ENCODE measurements at regions not wholly inside any gene's neighbourhood (a gene's known extent, or its start where the extent isn't known, plus 50 kb on each side); places are given as distances from the start of the nearest gene placed in this dataset.

DNA sequence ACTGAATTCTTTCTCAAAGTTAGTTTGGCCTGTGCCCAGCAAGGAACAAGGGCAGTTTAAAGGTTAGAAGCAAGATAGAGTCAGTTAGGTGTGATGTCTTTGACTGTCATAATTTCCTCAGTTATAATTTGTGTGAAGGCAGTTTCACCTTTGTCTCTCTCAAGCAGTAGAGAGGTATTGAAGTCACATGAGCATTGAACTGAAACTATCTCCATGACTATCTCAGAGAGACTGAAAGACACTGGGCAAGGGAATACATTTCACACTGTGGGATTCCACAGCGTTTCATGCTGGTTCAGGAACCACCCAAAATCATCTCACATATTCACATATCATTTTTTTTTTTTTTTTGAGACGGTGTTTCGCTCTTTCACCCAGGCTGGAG is 366.1 kb downstream of the PREX1 start:
- H3K4me1 ChIP-seq (ENCODE audit: insufficient read depth, low read length) = no peaks in the 10 kb centered on the region
- H3K36me3 ChIP-seq (ENCODE audit: insufficient read depth, low read length) = no peaks in the 10 kb centered on the region
- H3K9me3 ChIP-seq (ENCODE audit: insufficient read depth, low read length, severe bottlenecking) = no peaks in the 10 kb centered on the region
- H4K20me1 ChIP-seq (ENCODE audit: insufficient read depth, low read length) = no peaks in the 10 kb centered on the region; the same call in 1 of the 2 replicates
- no peaks in the 10 kb centered on the region for H3K27me3 ChIP-seq (ENCODE audit: insufficient read depth, low read length, poor library complexity)
- H3K4me2 ChIP-seq (ENCODE audit: insufficient read depth, low read length) = no peak overlapping the region
- no peak overlapping the region for H2AFZ ChIP-seq (ENCODE audit: low read depth, low read length)
- ATAC-seq (ENCODE audit: insufficient read depth, low read depth) = no peak
- no peaks in the 10 kb centered on the region for H3K79me2 ChIP-seq (ENCODE audit: insufficient read depth, low read length)
- no peak overlapping the region for H3K9ac ChIP-seq (ENCODE audit: low read depth, low read length)
- no peak for TF ChIP-seq EZH2 (IDR thresholded peaks at IDR 0.05; ENCODE audit: borderline replicate concordance, low read depth, low read length, severe bottlenecking)
- H3K4me3 ChIP-seq (ENCODE audit: low read depth in 1 of 2, low read length in 2 of 2) = no peak overlapping the region
- DNase-seq = no peak
- H3K27ac ChIP-seq (ENCODE audit: low read length) = no peak overlapping the region

DNA sequence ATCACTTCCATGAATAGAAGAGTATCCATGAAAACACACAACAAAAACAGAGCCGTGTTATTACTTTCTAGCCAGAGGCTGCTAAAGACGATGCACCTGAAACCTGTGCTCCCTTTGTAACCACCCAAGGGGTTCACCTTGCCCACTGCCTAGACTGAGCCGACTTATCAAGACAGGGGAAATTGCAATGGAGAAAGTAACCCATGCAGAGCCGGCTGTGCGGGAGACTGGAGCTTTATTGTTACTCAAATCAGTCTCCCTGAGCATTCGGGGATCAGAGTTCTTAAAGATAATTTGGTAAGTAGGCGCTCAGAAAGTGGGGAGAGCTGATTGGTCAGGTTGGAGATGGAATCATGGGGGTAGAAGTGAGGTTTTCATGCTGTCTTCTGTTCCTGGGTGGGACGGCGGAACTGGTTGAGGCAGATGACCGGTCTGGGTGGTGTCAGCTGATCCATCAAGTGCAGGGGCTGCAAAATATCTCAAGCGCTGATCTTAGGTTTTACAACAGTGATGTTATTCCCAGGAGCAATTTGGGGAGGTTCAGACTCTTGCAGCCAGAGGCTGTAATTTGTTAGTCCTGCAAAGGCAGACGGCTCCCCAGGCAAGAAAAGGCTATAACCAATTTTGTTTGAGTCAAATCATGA is 366.6 kb downstream of the PREX1 start:
- no peak for ATAC-seq (ENCODE audit: insufficient read depth, low read depth)
- Histone ChIP-seq H3K4me2 (ENCODE audit: insufficient read depth, low read length) (no peak overlapping the region), H3K36me3 (ENCODE audit: insufficient read depth, low read length) (no peaks in the 10 kb centered on the region), H3K4me3 (ENCODE audit: low read depth in 1 of 2, low read length in 2 of 2) (no peak overlapping the region), H3K27ac (ENCODE audit: low read length) (no peak overlapping the region), H3K9ac (ENCODE audit: low read depth, low read length) (no peak overlapping the region), H3K79me2 (ENCODE audit: insufficient read depth, low read length) (no peaks in the 10 kb centered on the region), H3K9me3 (ENCODE audit: insufficient read depth, low read length, severe bottlenecking) (no peaks in the 10 kb centered on the region), H4K20me1 (ENCODE audit: insufficient read depth, low read length) (no peaks in the 10 kb centered on the region; the same call in 1 of the 2 replicates), H3K27me3 (ENCODE audit: insufficient read depth, low read length, poor library complexity) (no peaks in the 10 kb centered on the region), H2AFZ (ENCODE audit: low read depth, low read length) (no peak overlapping the region), H3K4me1 (ENCODE audit: insufficient read depth, low read length) (no peaks in the 10 kb centered on the region)
- no peak for TF ChIP-seq EZH2 (IDR thresholded peaks at IDR 0.05; ENCODE audit: borderline replicate concordance, low read depth, low read length, severe bottlenecking)
- no peak for DNase-seq

DNA sequence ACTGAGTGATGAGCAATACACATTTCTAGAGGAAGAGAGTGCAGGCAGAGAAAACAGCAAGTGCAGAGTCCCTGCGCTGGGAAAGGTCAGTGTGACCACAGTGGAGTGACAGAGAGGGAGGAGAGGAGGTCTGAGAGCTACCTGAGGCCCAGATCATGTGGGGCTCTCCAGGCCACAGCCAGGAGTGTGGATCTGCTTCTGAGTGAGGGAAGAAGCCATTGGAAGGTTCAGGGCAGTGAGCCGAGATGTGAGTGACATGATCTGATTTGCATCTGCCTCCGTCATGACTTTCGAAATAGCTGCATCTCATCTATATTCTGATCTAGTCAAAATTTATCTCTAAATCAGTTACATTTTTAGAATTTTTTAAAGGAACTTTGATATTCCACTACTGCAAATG is 367.1 kb downstream of the PREX1 start:
- H2AFZ ChIP-seq (ENCODE audit: low read depth, low read length) = no peak overlapping the region
- ATAC-seq (ENCODE audit: insufficient read depth, low read depth) (no peak), DNase-seq (no peak)
- no peaks in the 10 kb centered on the region for H3K79me2 ChIP-seq (ENCODE audit: insufficient read depth, low read length)
- TF ChIP-seq, protein P1, sequence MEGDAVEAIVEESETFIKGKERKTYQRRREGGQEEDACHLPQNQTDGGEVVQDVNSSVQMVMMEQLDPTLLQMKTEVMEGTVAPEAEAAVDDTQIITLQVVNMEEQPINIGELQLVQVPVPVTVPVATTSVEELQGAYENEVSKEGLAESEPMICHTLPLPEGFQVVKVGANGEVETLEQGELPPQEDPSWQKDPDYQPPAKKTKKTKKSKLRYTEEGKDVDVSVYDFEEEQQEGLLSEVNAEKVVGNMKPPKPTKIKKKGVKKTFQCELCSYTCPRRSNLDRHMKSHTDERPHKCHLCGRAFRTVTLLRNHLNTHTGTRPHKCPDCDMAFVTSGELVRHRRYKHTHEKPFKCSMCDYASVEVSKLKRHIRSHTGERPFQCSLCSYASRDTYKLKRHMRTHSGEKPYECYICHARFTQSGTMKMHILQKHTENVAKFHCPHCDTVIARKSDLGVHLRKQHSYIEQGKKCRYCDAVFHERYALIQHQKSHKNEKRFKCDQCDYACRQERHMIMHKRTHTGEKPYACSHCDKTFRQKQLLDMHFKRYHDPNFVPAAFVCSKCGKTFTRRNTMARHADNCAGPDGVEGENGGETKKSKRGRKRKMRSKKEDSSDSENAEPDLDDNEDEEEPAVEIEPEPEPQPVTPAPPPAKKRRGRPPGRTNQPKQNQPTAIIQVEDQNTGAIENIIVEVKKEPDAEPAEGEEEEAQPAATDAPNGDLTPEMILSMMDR (IDR thresholded peaks at IDR 0.05; ENCODE audit: borderline replicate concordance, extremely low read depth, low read length, poor library complexity, severe bottlenecking) = no peak
- TF ChIP-seq EZH2 (IDR thresholded peaks at IDR 0.05; ENCODE audit: borderline replicate concordance, low read depth, low read length, severe bottlenecking) = no peak
- H3K27me3 ChIP-seq (ENCODE audit: insufficient read depth, low read length, poor library complexity) = no peaks in the 10 kb centered on the region
- no peaks in the 10 kb centered on the region; the same call in 1 of the 2 replicates for H4K20me1 ChIP-seq (ENCODE audit: insufficient read depth, low read length)
- H3K9me3 ChIP-seq (ENCODE audit: insufficient read depth, low read length, severe bottlenecking) = no peaks in the 10 kb centered on the region
- no peak overlapping the region for H3K4me2 ChIP-seq (ENCODE audit: insufficient read depth, low read length)
- no peaks in the 10 kb centered on the region for H3K36me3 ChIP-seq (ENCODE audit: insufficient read depth, low read length)
- no peak overlapping the region for H3K4me3 ChIP-seq (ENCODE audit: low read depth in 1 of 2, low read length in 2 of 2)
- H3K9ac ChIP-seq (ENCODE audit: low read depth, low read length) = no peak overlapping the region
- no peaks in the 10 kb centered on the region for H3K4me1 ChIP-seq (ENCODE audit: insufficient read depth, low read length)
- H3K27ac ChIP-seq (ENCODE audit: low read length) = no peak overlapping the region

DNA sequence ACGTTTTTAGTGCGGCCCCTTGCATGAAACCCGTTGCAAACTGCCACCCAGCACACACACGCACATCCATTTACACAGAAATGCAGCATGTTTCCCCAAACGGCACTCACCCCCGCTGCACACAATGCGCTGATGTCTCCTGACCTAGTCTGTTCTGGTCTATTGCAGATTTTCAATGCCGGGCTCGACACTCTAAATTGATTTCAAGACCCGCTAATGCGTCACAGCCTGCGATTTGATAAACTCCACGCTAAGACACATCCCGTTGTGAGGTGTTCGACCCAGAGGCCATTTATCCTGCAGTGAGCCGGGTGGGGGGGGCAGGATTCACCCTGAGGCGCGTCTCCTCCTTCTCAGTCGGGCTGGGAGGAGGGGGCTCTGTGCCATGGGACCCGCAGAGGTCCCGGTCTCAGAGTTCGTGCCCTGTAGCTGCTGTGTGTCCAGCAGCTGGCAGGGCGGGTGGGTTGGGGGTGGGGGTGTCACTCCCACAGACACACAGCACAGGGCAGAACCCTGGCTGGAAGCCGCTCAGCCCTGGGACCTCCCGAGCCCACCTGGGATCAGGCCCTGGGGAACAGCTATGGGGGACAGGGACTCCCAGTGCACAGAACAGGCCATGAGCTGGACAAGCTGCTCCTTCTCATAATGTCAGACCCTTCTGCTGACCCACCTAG is 367.9 kb downstream of the PREX1 start:
- no peak for DNase-seq
- TF ChIP-seq, protein P1 (IDR thresholded peaks at IDR 0.05; ENCODE audit: borderline replicate concordance, extremely low read depth, low read length, poor library complexity, severe bottlenecking) = no peak
- no peak for TF ChIP-seq EZH2 (IDR thresholded peaks at IDR 0.05; ENCODE audit: borderline replicate concordance, low read depth, low read length, severe bottlenecking)
- Histone ChIP-seq H3K4me2 (ENCODE audit: insufficient read depth, low read length) (no peak overlapping the region), H3K27ac (ENCODE audit: low read length) (no peak overlapping the region), H3K9me3 (ENCODE audit: insufficient read depth, low read length, severe bottlenecking) (no peaks in the 10 kb centered on the region), H2AFZ (ENCODE audit: low read depth, low read length) (no peak overlapping the region), H3K9ac (ENCODE audit: low read depth, low read length) (no peak overlapping the region), H3K27me3 (ENCODE audit: insufficient read depth, low read length, poor library complexity) (peaks cover 3% of the 10 kb centered on the region), H3K36me3 (ENCODE audit: insufficient read depth, low read length) (no peaks in the 10 kb centered on the region), H3K4me3 (ENCODE audit: low read depth in 1 of 2, low read length in 2 of 2) (no peak overlapping the region), H4K20me1 (ENCODE audit: insufficient read depth, low read length) (peaks cover 2% of the 10 kb centered on the region; the same call in 1 of the 2 replicates), H3K79me2 (ENCODE audit: insufficient read depth, low read length) (no peaks in the 10 kb centered on the region), H3K4me1 (ENCODE audit: insufficient read depth, low read length) (no peaks in the 10 kb centered on the region)
- ATAC-seq (ENCODE audit: insufficient read depth, low read depth) = no peak
